ENCODE measurements at regions not wholly inside any gene's neighbourhood (a gene's known extent, or its start where the extent isn't known, plus 50 kb on each side); places are given as distances from the start of the nearest gene placed in this dataset.

- no peak for TF ChIP-seq POLR2A (IDR thresholded peaks at IDR 0.05)
- no peak for TF ChIP-seq EP300 (IDR thresholded peaks at IDR 0.05)
Observed at GRCh38 chr22:47963660-47964059, 1201.2 kb downstream of the TBC1D22A start.
